ENCODE measurements at regions not wholly inside any gene's neighbourhood (a gene's known extent, or its start where the extent isn't known, plus 50 kb on each side); places are given as distances from the start of the nearest gene placed in this dataset.

DNA sequence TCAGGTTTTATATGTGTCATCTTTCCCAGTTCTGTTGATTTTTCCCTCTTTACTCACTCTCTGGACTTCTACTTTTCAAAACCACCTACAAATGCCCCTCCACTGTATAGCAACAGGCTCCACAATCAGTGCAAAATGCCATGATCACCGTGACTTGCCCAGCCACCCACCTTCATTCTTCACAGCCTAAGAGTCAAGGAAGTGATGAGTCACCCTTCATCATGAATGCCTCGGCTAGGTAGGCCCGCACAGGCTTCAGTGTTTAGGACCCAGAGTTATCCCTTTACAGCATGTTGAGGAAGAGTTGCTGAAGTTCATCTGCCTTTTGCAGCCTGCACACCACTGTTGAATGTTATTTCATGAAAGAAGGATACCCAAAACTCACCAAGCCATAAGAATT, 158.6 kb downstream of the PMP22 start:
- ChIA-PET CTCF (no interaction called here), POLR2A (no interaction called here)
- Histone ChIP-seq H3K27me3 (ENCODE audit: control insufficient read depth, insufficient read depth, low read length) (peaks cover 2% of the 10 kb centered on the region), H3K9me3 (ENCODE audit: control insufficient read depth, insufficient read depth, low read length) (no peaks in the 10 kb centered on the region), H3K4me3 (ENCODE audit: low read depth, low read length) (no peak overlapping the region), H3K27ac (ENCODE audit: low read depth, low read length) (no peak overlapping the region)
- TF ChIP-seq, protein P1, sequence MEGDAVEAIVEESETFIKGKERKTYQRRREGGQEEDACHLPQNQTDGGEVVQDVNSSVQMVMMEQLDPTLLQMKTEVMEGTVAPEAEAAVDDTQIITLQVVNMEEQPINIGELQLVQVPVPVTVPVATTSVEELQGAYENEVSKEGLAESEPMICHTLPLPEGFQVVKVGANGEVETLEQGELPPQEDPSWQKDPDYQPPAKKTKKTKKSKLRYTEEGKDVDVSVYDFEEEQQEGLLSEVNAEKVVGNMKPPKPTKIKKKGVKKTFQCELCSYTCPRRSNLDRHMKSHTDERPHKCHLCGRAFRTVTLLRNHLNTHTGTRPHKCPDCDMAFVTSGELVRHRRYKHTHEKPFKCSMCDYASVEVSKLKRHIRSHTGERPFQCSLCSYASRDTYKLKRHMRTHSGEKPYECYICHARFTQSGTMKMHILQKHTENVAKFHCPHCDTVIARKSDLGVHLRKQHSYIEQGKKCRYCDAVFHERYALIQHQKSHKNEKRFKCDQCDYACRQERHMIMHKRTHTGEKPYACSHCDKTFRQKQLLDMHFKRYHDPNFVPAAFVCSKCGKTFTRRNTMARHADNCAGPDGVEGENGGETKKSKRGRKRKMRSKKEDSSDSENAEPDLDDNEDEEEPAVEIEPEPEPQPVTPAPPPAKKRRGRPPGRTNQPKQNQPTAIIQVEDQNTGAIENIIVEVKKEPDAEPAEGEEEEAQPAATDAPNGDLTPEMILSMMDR (IDR thresholded peaks at IDR 0.05; ENCODE audit: low read depth, low read length) = no peak
- no peak for DNase-seq (ENCODE audit: low read depth, low spot score)

DNA sequence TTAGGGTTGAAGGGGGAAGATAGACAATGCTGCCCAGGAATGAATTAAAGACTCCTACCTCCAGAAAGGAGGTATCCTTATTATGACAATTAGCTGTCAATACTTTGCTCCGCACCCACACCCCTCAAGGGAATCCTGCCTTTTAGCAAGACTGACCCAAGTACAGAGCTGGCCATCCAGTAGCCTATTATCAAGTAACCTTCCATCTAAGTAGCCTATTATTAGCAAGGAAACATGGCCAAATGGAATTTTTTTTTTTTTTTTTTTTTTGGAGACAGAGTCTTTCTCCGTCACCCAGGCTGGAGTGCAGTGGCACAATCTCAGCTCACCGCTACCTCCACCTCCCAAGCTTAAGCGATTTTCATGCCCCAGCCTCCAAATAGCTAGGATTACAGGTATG, 161.3 kb downstream of the PMP22 start:
- H3K27ac ChIP-seq (ENCODE audit: low read depth, low read length) = no peak overlapping the region
- POLR2A ChIA-PET = no interaction called here
- DNase-seq (ENCODE audit: low read depth, low spot score) = no peak
- H3K9me3 ChIP-seq (ENCODE audit: control insufficient read depth, insufficient read depth, low read length) = no peaks in the 10 kb centered on the region
- peaks cover 2% of the 10 kb centered on the region for H3K27me3 ChIP-seq (ENCODE audit: control insufficient read depth, insufficient read depth, low read length)
- CTCF ChIA-PET = no interaction called here
- TF ChIP-seq, protein P1 (IDR thresholded peaks at IDR 0.05; ENCODE audit: low read depth, low read length) = no peak
- no peak overlapping the region for H3K4me3 ChIP-seq (ENCODE audit: low read depth, low read length)

DNA sequence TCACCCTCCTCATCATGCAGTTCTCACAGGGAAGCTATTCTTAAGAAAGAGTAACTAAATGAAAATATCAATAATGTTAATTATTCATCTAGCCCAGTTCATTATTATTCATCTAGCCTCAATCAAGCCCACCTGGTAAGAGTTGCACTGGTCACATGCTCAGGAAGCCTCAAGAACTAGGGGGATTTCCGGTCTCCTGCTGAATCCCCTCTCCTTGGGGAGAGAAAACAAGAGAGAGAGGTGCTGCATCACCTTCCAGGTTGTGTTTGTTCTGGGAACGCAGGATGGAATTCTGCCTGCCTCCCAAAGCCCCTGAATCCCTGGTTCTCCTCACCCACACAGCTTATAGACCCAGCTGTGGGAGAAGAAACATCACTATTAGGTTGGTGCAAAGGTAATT, 164.0 kb downstream of the PMP22 start:
- H3K4me3 ChIP-seq (ENCODE audit: low read depth, low read length) = no peak overlapping the region
- H3K9me3 ChIP-seq (ENCODE audit: control insufficient read depth, insufficient read depth, low read length) = no peaks in the 10 kb centered on the region
- no peak overlapping the region for H3K27ac ChIP-seq (ENCODE audit: low read depth, low read length)
- DNase-seq (ENCODE audit: low read depth, low spot score) = no peak
- H3K27me3 ChIP-seq (ENCODE audit: control insufficient read depth, insufficient read depth, low read length) = peaks cover 2% of the 10 kb centered on the region
- TF ChIP-seq, protein P1 (IDR thresholded peaks at IDR 0.05; ENCODE audit: low read depth, low read length) = no peak
- POLR2A ChIA-PET = no interaction called here
- CTCF ChIA-PET = no interaction called here

DNA sequence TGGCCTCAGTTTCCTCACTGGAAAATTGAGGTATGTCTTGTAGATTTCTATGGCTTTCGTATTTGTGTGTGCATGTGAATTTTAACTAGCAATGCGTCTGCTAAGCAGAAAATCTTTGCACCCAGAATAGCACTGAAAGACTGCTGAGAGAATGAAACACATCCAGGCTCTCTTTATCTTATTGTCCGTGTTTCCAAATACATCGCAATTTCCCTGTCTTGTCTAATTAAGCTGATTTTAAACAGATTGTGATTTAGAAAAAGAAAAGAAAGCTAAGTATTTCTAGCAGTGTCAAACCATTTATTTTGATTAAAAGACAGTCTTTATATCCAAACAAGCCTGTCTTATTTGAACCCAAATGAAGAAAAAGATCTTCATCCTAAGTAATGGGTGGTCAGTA, 168.6 kb downstream of the PMP22 start:
- CTCF ChIA-PET = no interaction called here

DNA sequence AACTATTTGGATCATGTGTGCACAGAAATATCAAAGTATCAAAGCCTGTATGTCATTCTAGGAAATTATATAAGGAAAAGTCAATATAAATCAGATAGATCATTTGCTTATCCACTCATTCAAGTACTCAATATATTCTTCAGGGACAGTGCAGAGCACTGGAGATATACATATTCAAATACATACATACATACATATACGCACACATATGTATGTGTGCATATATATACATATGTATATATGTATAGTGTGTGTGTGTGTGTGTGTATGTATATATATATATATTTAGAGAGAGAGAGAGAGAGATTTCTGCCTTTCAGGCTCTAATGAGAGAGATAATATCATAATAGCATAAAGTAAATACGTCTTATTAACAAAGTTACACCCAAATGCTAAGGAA, 169.2 kb downstream of the PMP22 start:
- H3K4me3 ChIP-seq (ENCODE audit: low read depth, low read length) = no peak overlapping the region
- TF ChIP-seq, protein P1 (IDR thresholded peaks at IDR 0.05; ENCODE audit: low read depth, low read length) = no peak
- H3K9me3 ChIP-seq (ENCODE audit: control insufficient read depth, insufficient read depth, low read length) = no peaks in the 10 kb centered on the region
- DNase-seq (ENCODE audit: low read depth, low spot score) = no peak
- no peak overlapping the region for H3K27ac ChIP-seq (ENCODE audit: low read depth, low read length)
- peaks cover 2% of the 10 kb centered on the region for H3K27me3 ChIP-seq (ENCODE audit: control insufficient read depth, insufficient read depth, low read length)
- CTCF ChIA-PET = no interaction called here
- POLR2A ChIA-PET = no interaction called here

More for the DNA sequence above, 168.6 kb downstream of the PMP22 start:
- Histone ChIP-seq H3K27me3 (ENCODE audit: control insufficient read depth, insufficient read depth, low read length) (no peaks in the 10 kb centered on the region), H3K9me3 (ENCODE audit: control insufficient read depth, insufficient read depth, low read length) (no peaks in the 10 kb centered on the region), H3K27ac (ENCODE audit: low read depth, low read length) (no peak overlapping the region), H3K4me3 (ENCODE audit: low read depth, low read length) (no peak overlapping the region)
- TF ChIP-seq, protein P1 (IDR thresholded peaks at IDR 0.05; ENCODE audit: low read depth, low read length) = no peak
- POLR2A ChIA-PET = no interaction called here
- DNase-seq (ENCODE audit: low read depth, low spot score) = no peak
